HK-2 (cell line): ENCODE measurements at regions not wholly inside any gene's neighbourhood (a gene's known extent, or its start where the extent isn't known, plus 50 kb on each side); places are given as distances from the start of the nearest gene placed in this dataset.
"Not testable (repeated sequence)": the region's sequence is repeated elsewhere in the genome, so short reads cannot be mapped to it uniquely, and the experiment has no call there.

Source experiments
- DNase-seq: peaks from one replicate; pipeline ENCODE4 v3.0.0-alpha.2; 2018; ENCODE audit not compliant: unreplicated experiment

DNA sequence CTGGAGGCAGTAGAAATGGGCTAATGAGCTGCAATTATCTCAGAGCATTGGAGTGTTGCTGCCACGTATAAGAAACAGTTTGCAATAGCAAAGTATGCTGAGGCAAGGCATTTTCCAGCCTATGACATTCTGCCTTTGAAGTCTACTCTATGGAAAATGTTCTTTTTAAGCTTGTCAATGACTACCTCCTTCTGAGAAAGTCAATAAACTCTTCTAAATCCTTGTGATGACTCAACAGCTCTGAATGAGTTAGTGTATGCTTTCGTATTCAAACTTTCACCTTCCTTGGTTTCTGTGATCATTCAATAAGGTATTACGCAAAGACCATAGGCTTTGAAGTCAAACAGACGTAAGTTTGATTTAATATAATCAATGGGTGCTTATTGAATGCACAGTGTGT, 111.2 kb downstream of the CAPZA3 start:
- DNase-seq = no peak

DNA sequence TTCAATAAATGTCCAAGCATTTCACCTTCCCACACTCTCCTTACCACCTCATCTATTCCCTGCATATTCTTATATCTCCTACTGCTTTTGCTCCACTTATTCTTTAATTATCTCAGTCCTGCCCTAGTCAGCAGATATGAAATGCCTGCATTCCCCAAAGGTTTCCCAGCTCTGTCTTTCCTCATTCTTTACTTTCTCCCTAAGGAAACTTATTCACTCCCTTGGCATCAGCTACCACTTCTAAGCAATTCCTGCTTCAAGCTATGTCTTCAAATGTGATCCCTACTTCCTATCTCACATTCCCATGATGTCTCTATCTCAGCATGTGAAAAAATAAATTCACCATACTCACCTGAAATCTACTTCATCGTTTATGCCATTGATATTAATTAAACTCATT, 111.8 kb downstream of the CAPZA3 start:
- no peak for DNase-seq

DNA sequence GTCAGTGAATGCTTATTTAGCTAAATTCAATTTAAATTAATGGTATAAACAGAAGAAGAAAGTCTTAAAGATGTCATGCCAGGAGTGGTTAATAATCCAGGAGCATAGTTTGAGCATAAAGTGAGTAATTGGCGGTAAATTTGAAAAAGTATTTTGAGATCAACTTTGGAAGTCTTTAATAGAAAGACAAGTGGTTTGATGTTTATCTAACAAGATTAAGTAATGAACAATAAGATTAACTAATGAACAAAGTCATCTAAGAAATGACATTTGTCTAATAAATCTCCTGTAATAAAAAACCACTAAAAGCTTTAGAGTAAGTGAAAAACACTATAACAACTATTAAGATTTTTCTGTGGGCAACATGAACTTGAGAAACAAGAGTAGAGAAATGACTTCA, 112.8 kb downstream of the CAPZA3 start:
- DNase-seq = no peak

DNA sequence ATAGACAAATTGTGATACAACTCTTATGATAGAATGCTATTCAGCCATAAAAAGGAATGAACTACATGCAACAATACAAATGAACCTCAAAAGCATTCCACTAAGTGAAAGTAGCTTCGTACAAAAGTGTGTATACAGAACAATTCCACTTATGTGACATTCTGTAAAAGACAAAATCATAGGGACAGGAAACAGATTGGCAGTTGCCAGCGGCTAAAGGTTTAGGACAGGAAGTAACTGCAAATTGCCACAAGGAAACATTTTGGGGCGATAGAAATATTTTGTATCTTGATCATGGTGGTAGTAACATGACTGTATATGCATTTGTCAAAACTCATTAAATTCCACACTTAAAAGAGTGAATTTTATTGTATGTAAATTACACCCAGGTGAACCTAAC, 113.4 kb downstream of the CAPZA3 start:
- DNase-seq = no peak

DNA sequence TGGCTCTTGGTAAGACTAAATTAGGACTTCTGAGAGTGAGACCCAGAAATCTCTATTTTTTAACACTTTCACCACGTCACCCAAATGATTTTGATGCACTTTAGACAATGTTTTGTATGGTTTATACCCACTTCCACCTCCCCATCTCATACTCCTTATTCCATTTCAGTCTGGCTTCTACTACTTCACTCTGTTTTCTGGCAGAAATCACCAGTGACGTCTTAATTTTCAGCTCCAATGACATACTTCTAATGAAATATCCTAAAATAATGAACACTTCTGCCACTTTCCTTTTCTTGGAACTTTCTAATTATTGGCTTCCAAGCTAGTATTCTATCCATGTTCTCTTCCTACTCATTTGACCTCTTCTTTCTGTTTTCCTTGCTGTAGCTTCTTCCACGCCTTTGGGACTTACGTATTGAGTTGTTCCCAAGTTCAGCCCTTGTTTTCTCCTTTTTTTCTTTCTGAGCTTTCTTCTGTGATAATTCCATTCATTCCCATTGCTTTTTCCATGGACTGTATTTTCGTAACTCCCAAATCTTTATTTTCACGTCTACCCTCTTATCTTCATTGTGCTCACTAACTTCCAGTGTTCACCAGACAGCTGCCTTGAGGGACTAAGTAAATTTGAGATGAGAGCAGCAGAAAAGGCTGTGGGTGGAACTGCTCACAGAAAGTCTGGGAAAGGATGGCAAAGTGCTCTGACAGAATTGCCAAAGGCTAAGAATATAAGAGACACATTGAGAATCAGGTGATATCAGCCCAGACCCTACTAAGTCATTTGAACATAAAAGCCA, 115.8 kb downstream of the CAPZA3 start:
- DNase-seq = no peak

DNA sequence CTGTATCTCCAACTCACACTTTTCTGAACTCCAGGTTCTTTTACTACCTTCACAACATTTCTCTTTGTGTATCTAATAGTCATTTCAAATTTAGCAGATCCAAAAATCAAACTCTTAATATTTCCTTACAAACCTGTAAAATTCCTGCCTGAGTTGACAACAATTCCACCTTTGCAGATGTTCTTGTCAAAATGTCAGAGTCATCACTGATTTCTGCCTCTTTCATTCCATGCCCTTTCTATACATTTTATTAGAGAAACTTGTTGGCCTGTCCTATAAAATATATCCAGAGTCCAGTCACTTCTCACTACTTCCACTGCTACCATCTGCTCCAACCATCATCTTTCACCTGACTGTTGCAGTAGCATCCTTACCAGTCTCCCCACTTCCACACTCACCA, 119.7 kb downstream of the CAPZA3 start:
- no peak for DNase-seq

DNA sequence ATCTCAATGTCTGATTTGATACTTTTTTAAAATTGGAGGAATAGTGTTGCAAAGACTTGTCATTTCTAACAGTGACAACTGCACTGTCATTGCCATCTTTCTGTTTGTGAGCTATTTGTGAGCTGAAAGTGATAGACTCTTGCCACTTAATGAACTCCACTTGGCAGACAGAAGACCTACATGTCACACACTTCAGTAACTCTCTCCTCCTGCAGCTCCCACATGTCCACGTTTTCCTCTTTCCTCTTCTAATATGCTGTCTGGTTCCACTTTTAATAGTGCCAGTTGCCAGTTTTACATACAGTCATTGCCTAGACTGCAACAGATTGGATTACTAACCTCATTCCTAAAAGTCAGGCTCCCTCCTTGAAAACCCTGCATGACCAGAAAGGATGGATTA, 121.5 kb downstream of the CAPZA3 start:
- no peak for DNase-seq

DNA sequence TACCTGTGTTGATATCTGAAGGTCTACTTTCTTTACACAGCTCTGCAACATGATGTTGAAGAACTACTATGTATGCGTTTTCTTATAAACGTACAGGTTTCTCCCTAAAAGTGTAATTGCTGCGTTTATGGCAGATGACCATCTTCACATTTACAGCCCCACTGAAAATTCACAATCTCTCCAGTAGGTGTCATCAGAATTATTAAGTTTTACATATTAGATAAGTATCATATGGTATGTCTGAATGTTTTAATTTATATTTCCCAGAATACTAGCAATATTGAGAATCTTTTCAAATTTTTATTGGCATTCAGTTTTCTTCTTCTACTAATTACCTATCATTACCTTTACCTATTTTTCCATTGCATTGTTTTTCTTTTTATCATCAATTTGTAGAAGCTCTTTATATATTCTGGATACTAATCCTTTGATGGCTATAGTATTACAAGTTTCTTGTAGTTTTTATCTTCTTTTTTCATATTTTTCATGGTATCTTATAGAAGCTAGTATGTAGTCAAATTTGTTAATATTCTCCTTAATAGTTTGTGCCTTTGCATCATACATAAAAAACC, 123.5 kb downstream of the CAPZA3 start:
- no peak for DNase-seq

DNA sequence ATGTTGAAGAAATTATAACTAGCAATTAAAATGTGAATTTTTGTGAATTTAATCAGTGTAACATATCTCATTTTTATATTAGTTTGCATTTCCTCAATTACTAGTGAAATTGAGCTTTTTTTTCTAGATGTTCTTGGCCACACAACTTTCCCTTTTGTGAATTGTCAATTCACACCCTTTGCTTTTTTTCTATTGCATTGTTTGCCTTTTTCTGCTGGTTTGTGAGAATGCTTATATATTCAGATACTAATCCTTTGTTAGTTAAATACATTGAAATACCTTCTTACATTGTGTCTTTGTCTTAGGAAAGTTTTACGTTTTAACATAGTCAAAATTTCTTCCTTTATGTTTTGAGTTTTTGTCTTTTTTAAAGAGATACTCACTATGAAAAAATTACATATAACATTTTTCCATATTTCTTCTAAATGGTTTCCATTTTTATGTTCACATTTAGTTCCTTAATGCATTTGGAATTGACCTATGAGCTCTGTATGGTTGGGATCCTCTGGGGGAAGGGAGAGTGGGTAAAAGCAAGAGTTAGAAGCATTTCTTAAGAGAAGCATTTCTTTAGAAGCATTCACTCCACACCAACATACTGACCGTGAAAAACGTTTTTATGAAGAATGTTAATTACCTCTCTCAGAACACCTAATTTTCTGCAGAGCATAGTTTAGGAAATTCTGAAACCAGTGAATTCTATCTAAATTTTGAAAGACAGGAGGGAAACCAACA, 126.0 kb downstream of the CAPZA3 start:
- DNase-seq = no peak

DNA sequence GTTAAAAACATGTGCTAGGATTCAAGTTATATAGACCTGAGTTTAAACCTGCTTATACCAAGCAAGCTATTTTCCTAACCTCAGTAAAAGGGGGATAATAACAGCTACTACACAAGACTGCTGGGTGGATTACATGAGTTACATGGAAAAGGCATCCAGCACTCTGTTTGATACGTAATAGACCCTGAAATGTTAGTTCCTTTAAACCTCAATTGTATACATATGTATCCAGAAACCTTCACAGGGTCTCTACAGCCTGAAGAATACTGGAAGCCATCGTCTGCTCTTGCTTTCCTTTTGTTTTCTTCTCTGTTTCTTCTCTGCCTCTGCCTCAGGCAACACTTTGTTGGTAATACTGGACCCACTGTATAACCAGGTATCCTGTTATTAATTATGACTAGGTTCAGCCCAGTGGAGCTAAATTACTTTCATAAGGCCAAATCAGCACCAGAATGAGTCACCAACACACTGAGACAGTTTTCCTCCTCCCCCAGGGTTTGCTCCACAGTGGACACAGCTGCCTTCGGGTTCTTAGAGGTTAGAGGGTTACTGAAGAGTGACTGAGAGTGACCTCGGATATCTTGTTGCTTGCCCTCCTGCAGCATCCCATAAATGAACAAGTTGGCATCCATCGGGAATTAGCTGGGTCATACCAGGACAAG, 127.1 kb downstream of the CAPZA3 start:
- peak; percentile 20 for DNase-seq

DNA sequence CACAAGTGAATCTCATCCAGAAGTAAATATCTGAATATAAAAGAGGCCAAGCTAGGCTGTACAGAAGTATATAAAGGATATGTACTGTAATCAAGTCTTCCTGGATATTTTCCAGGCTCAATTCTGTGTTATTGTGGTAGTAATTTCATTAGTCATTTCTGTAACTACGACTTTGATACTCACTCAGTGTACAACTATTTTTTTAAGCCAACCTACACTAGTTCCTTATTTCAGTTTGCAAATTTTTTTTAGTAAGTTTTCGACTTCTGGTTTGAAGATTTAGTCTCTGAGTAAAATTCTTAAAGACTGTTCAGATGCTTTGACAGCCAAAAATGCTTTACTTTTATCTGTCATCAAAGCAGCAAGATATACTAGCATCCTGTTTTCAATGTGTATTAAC, 130.8 kb downstream of the CAPZA3 start:
- DNase-seq = no peak

DNA sequence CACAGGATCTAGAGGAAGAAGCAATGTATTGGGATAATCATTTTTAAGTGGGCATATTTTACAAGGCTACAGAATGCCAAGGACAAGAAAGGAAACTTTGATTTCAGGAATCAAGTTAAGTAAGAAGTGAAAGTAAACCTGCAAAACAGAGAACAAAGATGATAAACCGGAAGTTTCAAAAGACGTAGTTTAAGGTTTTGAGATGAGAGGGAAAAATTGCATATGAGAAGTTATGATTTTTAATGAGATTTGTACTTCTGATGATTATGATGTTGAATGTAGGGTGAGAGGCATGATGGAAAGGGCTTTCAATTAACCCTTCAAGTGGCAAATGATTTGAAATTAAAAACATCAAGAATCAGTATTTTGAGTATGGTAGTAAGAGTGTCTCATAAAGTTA, 134.9 kb downstream of the CAPZA3 start:
- DNase-seq = no peak

DNA sequence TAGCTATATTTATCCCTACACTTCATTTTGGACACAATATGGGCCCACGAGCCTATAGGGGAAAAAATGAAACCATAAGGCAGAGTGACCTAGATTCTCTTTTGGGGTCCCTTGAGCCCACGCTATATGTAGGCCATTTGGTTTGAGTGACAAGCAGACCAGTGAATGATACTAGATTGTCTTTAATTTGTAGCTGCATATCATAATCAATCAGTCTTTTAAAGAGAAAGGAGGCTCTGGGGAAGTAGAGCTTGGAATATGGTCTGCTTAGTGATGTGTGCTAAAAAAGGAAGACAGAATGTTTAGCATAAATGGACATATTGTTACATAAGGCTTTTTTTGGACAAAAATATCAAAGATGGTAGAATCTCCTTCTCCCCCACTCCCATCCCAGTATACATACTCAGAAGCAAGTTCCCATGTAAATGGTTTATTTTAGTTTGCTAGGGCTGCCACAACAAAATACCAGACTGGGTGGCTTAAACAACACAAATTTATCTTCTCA, 140.8 kb downstream of the CAPZA3 start:
- no peak for DNase-seq

DNA sequence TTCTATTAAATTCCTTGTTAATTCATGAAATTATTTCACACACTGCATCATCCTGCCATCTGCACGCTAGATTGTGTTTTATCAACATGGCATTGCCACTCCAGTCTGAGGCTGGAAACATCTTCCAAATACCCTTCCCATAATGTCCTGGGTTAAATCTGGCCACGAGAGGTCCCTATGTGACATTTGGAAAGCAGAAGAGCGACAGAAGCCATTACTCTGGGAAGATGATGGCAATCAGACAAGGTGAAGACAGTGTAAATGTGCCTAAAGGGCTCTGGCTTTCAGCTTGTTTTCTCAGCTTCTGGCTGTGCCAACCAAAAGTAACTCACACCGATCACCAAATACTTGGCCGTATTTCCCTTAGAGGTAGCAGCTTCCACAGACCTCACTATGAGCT, 144.8 kb downstream of the CAPZA3 start:
- DNase-seq = no peak

DNA sequence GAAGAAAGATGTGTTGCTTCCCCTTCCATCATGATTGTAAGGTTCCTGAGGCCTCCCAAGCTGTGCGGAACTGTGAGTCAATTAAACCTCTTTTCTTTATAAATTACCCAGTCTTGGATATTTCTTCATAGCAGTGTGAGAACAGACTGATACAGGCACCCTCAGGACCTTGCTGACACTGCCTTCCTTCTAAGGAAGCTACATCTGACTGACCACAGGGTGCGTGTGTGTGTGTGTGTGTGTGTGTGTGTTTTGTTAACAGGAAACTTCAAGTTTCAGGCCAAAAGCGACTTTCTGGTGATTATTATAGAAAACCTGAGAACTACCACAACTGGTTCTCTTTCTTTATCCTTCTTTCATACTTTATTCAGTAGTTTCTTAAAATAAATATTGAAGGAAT, 149.0 kb downstream of the CAPZA3 start:
- DNase-seq = no peak

DNA sequence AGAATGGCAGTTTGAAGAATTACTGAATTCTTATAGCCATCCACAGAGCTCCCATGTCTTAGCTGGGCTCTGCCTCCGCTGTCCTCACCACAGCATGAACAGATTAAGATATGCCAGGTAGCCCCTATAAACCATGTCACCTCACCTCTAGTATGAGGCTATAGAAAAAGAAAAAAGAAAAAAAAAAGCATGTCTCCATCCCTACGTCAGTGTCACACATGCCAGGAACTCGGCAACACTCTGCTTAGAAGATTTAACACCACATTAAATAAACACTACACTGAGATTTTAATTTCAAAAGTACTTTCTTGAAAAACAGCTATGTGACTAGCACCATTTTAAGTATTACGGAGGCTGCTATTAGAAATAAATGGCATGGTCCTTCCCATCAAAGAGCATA, 149.4 kb downstream of the CAPZA3 start:
- DNase-seq = no peak

DNA sequence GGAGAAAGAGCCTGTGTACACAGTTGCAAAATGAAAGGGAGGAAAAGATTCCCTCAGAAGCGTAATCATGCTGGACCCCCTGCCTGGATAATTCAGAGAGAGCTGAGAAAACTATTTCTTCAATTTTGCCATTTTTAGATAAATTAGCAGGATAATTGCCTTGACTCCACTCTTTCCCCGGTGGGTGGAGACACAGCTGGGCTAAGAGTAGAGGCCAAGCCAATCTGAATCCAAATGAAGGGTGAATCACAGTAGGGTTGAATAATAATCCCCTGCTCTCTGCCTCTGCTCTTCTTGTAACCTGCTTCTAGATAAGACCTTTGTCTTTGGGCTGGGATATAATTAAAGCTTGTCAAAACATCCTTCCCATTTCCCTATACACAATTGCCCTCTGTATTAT, 150.1 kb downstream of the CAPZA3 start:
- DNase-seq = no peak

DNA sequence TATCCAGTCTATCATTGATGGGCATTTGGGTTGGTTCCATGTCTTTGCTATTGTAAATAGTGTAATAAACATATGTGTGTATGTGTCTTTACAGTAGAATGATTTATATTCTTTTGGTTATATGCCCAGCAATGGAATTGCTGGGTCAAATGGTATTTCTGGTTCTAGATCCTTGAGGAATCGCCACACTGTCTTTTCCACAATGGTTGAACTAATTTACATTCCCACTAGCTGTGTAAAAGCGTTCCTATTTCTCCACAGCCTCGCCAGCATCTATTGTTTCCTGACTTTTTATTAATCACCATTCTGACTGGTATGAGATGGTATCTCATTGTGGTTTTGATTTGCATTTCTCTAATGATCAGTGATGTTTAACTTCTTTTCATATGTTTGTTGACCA, 152.7 kb downstream of the CAPZA3 start:
- not testable (repeated sequence) for DNase-seq

DNA sequence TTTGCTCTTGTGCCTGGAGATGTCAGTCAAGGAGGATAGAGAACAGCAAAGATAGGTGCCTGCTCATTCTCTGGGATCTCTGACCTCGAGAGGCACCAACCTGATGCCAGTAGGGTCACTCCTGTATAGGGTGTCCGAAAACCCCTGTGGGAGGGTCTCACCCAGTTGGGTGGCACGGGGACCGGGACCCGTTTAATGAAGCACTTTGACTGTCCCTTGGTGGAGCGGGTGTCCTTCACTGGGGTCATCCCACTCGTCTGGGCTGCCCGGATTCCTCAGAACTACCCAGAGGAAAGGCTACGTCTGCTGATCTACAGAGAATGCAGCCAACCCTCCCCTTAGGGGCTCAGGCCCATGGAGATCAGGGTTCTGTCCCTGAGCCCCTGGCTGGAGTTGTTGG, 157.6 kb downstream of the CAPZA3 start:
- no peak for DNase-seq

DNA sequence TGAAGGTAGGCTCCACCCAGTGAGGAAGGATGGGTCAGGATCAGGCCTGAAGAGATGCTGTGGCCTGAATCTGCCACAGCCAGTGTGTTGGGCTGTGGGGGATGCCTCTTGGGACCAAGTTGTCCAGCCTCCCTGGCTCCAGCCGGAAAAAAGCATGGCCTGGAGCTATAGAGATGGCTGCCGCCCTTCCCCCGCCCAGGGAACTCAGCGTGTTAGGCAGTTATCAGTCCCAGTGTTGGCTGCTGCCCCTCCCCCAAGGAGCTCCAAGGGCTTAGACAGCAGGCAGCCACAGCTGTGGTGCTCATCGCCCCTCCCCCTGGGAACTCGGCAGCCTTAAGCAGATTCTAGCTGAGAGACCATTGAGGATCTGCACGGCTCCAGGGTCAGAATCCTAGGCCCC, 158.0 kb downstream of the CAPZA3 start:
- DNase-seq = no peak

DNA sequence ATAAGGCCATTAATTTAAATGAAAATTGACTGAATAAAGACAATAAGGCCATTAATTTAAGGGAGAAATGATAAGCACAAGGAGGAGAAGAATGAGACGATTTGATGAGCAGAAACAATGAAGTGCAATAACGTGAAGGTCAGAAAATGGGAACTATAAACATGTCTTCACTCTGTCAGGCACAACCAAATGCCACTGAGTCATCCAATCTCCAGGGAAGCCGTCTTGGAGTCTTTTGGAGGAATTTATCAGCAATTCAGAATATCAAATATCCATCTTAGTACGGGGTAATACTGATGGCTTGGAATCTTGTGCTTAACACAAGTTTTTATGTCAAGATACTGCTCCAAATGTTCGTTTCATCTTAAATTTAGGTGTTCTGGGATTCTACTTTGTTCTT, 159.9 kb downstream of the CAPZA3 start:
- no peak for DNase-seq

DNA sequence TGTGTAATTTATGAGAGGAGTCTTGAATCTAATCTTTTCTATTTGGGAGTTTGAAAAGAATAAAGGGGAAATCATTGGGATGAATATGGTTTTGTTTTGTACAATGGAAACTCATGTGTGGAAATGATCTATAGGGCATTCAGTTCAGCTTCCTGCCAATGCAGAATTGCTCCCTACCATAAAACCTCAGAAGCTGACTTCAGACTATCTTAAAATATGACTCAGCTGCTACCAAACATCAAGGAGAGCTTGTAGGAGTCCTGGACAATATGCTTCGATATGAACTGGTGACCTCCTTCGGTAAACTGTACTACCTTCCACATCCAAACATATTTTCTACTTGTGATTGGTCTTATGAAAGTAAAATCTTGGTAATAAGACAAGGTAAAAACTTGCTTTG, 160.6 kb downstream of the CAPZA3 start:
- DNase-seq = no peak
